ENCODE measurements at regions not wholly inside any gene's neighbourhood (a gene's known extent, or its start where the extent isn't known, plus 50 kb on each side); places are given as distances from the start of the nearest gene placed in this dataset.

DNA sequence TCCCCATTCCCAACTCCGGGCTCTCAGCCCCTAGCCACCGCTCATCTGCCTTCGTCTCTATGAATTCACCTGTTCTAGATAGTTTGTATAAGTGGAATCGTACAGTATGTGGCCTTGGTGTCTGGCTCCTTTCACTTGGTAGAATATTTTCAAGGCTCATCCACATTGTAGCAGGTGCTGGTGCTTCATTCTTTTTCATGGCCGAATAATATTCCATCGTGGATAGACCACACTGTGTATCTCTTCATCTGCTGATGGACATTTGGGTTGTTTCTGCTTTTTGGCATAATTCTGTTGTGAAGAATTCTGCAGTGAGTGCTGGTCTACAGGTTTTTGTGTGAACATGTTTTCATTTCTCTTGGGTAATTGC, 324.2 kb downstream of the SEC14L1 start (continued):
- no peak for TF ChIP-seq CTCF (IDR thresholded peaks at IDR 0.05; ENCODE audit: low read depth, low read length, missing input control)
- no peak for TF ChIP-seq FOXA2 (IDR thresholded peaks at IDR 0.05)
- TF ChIP-seq RAD21 (IDR thresholded peaks at IDR 0.05) = no peak

GRCh38 chr17:77465358-77466041, 324.7 kb downstream of the SEC14L1 start:
- 59% methylated on average over 13 of the region's 13 CpGs for WGBS
- no peak overlapping the region for H3K4me3 ChIP-seq (ENCODE audit: low read depth in 1 of 3, low read length in 3 of 3)

More at GRCh38 chr17:77465358-77466041, 324.7 kb downstream of the SEC14L1 start:
- Histone ChIP-seq H3K9me3 (ENCODE audit: control insufficient read depth in 4 of 4, low read length in 3 of 4) (no peaks in the 10 kb centered on the region), H3K4me1 (ENCODE audit: control insufficient read depth in 4 of 4, insufficient read depth in 4 of 4, low read length in 3 of 4) (peaks cover 6 to 15% (median 9%) of the 10 kb centered on the region in 4 donors), H3K27ac (ENCODE audit: low read depth in 1 of 2, low read length in 2 of 2) (peak overlapping the region; percentile 65 to 69), H3K36me3 (ENCODE audit: control insufficient read depth in 4 of 4, insufficient read depth in 3 of 4, low read depth in 1 of 4, low read length in 3 of 4) (peaks cover 0 to 4% (median 3%) of the 10 kb centered on the region in 4 donors), H3K27me3 (ENCODE audit: control insufficient read depth in 4 of 4, insufficient read depth in 4 of 4, low read length in 3 of 4) (no peaks in the 10 kb centered on the region), H3K9ac (ENCODE audit: low read depth in 1 of 2, low read length in 2 of 2) (no peak overlapping the region)
- TF ChIP-seq EGR1 (IDR thresholded peaks at IDR 0.05; ENCODE audit: low read depth in 2 of 2) (no peak), GABPA (IDR thresholded peaks at IDR 0.05 in 1 of 2, conservative IDR thresholded peaks at IDR 0.05 in 1 of 2) (no peak), REST (IDR thresholded peaks at IDR 0.05) (no peak), RXRA (IDR thresholded peaks at IDR 0.05) (peak in 1 of 2 donors; percentile 7), HNF4A (conservative IDR thresholded peaks at IDR 0.05) (no peak), MAX (IDR thresholded peaks at IDR 0.05) (no peak), SP1 (IDR thresholded peaks at IDR 0.05) (peak; percentile 25), RAD21 (IDR thresholded peaks at IDR 0.05) (peak in 1 of 2 donors; percentile 18), JUND (IDR thresholded peaks at IDR 0.05) (no peak), CTCF (IDR thresholded peaks at IDR 0.05; ENCODE audit: low read depth, low read length, missing input control) (no peak), YY1 (IDR thresholded peaks at IDR 0.05) (no peak), FOXA1 (IDR thresholded peaks at IDR 0.05) (no peak), NR2F2 (IDR thresholded peaks at IDR 0.05) (peak; percentile 34), FOXA2 (IDR thresholded peaks at IDR 0.05) (no peak), TAF1 (conservative IDR thresholded peaks at IDR 0.05) (no peak), HNF4G (IDR thresholded peaks at IDR 0.05) (no peak)
- TF ChIP-seq, protein P1, sequence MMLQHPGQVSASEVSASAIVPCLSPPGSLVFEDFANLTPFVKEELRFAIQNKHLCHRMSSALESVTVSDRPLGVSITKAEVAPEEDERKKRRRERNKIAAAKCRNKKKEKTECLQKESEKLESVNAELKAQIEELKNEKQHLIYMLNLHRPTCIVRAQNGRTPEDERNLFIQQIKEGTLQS (IDR thresholded peaks at IDR 0.05) = no peak
- TF ChIP-seq, protein P2, sequence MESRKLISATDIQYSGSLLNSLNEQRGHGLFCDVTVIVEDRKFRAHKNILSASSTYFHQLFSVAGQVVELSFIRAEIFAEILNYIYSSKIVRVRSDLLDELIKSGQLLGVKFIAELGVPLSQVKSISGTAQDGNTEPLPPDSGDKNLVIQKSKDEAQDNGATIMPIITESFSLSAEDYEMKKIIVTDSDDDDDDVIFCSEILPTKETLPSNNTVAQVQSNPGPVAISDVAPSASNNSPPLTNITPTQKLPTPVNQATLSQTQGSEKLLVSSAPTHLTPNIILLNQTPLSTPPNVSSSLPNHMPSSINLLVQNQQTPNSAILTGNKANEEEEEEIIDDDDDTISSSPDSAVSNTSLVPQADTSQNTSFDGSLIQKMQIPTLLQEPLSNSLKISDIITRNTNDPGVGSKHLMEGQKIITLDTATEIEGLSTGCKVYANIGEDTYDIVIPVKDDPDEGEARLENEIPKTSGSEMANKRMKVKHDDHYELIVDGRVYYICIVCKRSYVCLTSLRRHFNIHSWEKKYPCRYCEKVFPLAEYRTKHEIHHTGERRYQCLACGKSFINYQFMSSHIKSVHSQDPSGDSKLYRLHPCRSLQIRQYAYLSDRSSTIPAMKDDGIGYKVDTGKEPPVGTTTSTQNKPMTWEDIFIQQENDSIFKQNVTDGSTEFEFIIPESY (IDR thresholded peaks at IDR 0.05) = no peak
- DNase-seq (ENCODE audit: low spot score) = no peak

Data from liver (tissue), 8 donors.